Osteoblast (primary cell): ENCODE measurements at regions not wholly inside any gene's neighbourhood (a gene's known extent, or its start where the extent isn't known, plus 50 kb on each side); places are given as distances from the start of the nearest gene placed in this dataset.

Experiments
- DNase-seq: peaks from one replicate; pipeline ENCODE4 v3.0.0; 2011; ENCODE audit warnings: low spot score, mixed read lengths; ENCODE audit not compliant: insufficient read length; ENCODE audit errors: missing footprints
- H2AFZ ChIP-seq: 2 replicates; pipeline ENCODE4 v1.6.0; 2011; ENCODE audit warnings: mild to moderate bottlenecking, low read length
- H3K27ac ChIP-seq: 2 replicates; pipeline ENCODE4 v1.5.1; 2011; ENCODE audit warnings: mild to moderate bottlenecking, low read depth, low read length, moderate library complexity
- H3K27me3 ChIP-seq: 2 replicates; pipeline ENCODE4 v1.6.0; 2012; ENCODE audit warnings: mild to moderate bottlenecking, control low read depth, inconsistent platforms, low read length, moderate library complexity; ENCODE audit not compliant: insufficient read depth
- H3K36me3 ChIP-seq: 2 replicates; pipeline ENCODE4 v1.5.1; 2011; ENCODE audit warnings: mild to moderate bottlenecking, low read length, control low read depth, moderate library complexity; ENCODE audit not compliant: insufficient read depth
- H3K4me1 ChIP-seq: 2 replicates; pipeline ENCODE4 v1.5.1; 2011; ENCODE audit warnings: mild to moderate bottlenecking, low read length, control low read depth, moderate library complexity; ENCODE audit not compliant: insufficient read depth
- H3K4me2 ChIP-seq: 2 replicates; pipeline ENCODE4 v1.6.0; 2011; ENCODE audit warnings: mild to moderate bottlenecking, low read length; ENCODE audit not compliant: insufficient read depth
- H3K4me3 ChIP-seq: fragments of 200-600 bp; sonication (generic); 3 replicates; pipeline ENCODE4 v1.5.1; 2012; ENCODE audit warnings: mild to moderate bottlenecking, low read length, inconsistent platforms; ENCODE audit not compliant: insufficient read depth
- H3K79me2 ChIP-seq: 2 replicates; pipeline ENCODE4 v1.6.0; 2012; ENCODE audit warnings: mild to moderate bottlenecking, low read length, control low read depth, inconsistent platforms; ENCODE audit not compliant: insufficient read depth
- H3K9me3 ChIP-seq: 2 replicates; pipeline ENCODE4 v1.5.1; 2011; ENCODE audit warnings: low read depth, low read length, control low read depth
- H4K20me1 ChIP-seq: 2 replicates; pipeline ENCODE4 v1.6.0; 2012; ENCODE audit warnings: mild to moderate bottlenecking, low read length, control low read depth; ENCODE audit not compliant: insufficient read depth
- CTCF ChIP-seq: IDR thresholded peaks from 2 replicates; pipeline ENCODE4 v1.5.1; 2011; ENCODE audit warnings: mild to moderate bottlenecking, low read depth, low read length, moderate library complexity; ENCODE audit errors: extremely low read depth

DNA sequence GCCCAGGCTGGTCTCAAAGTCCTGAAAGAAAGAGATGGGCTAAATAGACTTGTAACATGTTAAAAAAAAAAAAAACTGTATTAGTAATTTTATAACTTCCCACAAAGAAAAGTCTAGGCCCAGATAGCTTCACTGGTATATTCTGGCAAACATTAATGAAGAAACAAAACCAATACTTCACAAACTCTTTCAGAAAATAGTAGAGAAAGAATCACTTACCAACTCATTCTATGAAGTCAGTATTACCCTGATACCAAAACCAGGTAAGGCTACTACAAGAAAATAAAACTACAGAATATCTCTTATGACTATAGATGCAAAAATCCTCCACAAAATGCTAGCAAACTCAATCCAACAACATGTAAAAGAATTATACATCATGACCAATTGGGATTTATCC lies 59.9 kb upstream of the ODC1 start:
- Histone ChIP-seq H3K27me3 (no peaks in the 10 kb centered on the region), H3K4me1 (no peaks in the 10 kb centered on the region), H3K27ac (no peak overlapping the region), H2AFZ (no peak overlapping the region), H3K79me2 (no peaks in the 10 kb centered on the region), H3K36me3 (no peaks in the 10 kb centered on the region), H3K9me3 (no peaks in the 10 kb centered on the region), H3K4me3 (no peak overlapping the region), H4K20me1 (no peaks in the 10 kb centered on the region), H3K4me2 (no peak overlapping the region)
- DNase-seq = no peak
- no peak for TF ChIP-seq CTCF

DNA sequence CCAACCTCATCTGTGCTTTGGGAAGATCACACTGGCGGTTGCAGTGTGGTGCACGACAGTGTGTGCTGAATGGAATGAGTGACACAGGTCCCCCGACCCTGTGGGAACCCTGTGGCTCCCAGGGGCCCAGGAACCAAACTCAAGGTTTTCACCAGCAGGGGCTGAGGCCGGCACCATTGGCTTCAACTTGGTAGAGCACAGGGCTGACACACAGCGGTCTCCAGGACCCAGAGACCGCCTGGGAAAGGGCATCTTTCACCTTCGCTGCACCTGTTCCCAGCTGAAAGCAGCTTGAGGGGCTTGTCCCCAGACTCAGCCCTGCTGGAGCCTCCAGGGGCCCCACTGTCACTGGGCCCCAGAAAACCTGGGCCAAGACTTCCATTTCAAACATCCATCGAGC lies 59.0 kb upstream of the ODC1 start:
- Histone ChIP-seq H3K4me1 (no peaks in the 10 kb centered on the region), H3K36me3 (no peaks in the 10 kb centered on the region), H4K20me1 (no peaks in the 10 kb centered on the region), H3K27ac (no peak overlapping the region), H3K9me3 (no peaks in the 10 kb centered on the region), H3K79me2 (no peaks in the 10 kb centered on the region), H3K4me3 (no peak overlapping the region), H2AFZ (no peak overlapping the region), H3K27me3 (no peaks in the 10 kb centered on the region), H3K4me2 (no peak overlapping the region)
- DNase-seq = no peak
- no peak for TF ChIP-seq CTCF

DNA sequence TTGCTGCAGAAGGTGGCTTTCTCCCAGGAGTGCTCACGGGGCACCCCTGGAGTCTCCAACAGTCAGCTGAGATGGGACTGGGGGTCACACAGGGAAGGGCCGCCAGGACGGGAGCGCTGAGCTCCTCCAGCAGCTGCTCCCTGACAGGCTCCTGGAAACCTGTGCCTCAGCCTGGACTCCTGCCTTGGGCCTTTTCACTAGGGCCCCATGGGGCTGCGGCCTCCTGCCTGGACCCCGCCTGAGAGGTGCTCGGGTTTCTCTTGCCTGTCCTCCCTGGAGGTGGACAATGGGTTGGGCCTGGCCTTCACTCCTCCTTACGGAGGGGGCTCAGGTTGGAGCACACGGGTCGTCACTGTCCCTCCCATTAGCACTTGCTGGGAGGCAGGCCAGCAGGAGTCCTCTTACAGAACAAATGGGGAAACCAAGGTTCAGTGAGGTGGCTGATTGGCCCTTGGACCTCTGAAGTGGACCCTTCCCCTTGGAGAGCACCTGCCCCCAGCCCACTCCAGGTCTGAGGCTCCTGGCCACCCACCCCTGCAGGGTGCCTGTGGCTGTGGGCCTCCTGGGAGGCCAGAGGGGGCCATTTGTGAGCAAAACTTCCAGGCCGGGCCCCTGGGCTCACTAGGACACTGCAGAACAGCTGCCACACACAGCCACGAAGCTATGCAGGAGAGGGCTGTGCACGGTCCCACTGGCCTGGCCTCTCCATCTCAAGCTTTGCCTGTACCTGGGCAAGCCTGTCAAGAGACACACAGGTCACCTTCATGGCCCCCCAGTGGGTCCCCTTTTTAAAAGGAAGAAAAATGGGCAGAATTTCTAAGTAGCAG lies 57.1 kb upstream of the ODC1 start:
- no peak for TF ChIP-seq CTCF
- DNase-seq = no peak

DNA sequence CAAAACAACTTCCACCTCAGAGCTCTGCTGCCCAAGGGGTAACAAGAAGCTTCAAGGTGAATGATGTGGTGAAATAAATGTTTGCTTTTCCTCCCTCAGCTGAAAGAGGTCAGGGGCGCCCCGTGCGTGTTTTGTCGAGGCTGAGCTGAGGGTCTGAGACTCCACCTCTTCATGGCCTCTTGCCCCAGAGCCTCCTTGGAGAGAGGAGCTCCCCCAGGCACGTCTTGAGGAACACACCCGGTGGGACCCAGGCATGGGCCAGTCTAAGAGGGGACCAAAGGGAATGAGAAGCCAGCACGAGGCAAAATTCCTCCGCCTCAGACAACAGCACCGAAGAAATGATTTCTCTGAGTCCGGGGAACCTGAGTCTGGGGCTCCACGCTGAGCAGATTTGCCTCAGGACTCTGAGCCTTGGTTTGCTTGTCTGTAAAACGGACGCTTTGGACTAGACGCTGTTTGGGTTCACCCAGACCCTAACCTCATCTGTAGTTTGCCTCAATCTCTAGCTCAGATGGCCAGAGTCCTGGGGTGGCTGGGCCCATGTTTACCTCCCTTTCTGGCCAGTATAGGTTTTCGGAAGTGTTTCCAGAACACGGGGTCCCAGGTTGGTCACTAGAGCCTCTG lies 56.4 kb upstream of the ODC1 start:
- Histone ChIP-seq H3K4me3 (no peak overlapping the region), H3K36me3 (no peaks in the 10 kb centered on the region), H3K27me3 (no peaks in the 10 kb centered on the region), H3K9me3 (no peaks in the 10 kb centered on the region), H4K20me1 (no peaks in the 10 kb centered on the region), H3K4me1 (no peaks in the 10 kb centered on the region), H3K4me2 (no peak overlapping the region), H2AFZ (no peak overlapping the region), H3K79me2 (no peaks in the 10 kb centered on the region), H3K27ac (no peak overlapping the region)
- no peak for TF ChIP-seq CTCF
- no peak for DNase-seq

More for the DNA sequence above, 57.1 kb upstream of the ODC1 start:
- Histone ChIP-seq H4K20me1 (no peaks in the 10 kb centered on the region), H3K4me1 (no peaks in the 10 kb centered on the region), H2AFZ (no peak overlapping the region), H3K4me3 (no peak overlapping the region), H3K27me3 (no peaks in the 10 kb centered on the region), H3K9me3 (no peaks in the 10 kb centered on the region), H3K79me2 (no peaks in the 10 kb centered on the region), H3K4me2 (no peak overlapping the region), H3K36me3 (no peaks in the 10 kb centered on the region), H3K27ac (no peak overlapping the region)
